H9 (cell line): ENCODE measurements at regions not wholly inside any gene's neighbourhood (a gene's known extent, or its start where the extent isn't known, plus 50 kb on each side); places are given as distances from the start of the nearest gene placed in this dataset.

Source experiments
- DNase-seq: peaks from one replicate; pipeline ENCODE4 v3.0.0-alpha.2; 2017
- H2AFZ ChIP-seq: one replicate; pipeline ENCODE4 v1.6.1; 2013; ENCODE audit warnings: mild to moderate bottlenecking, low read length, control low read depth, moderate library complexity
- H2AK5ac ChIP-seq: 2 replicates; pipeline ENCODE4 v1.6.1; 2013; ENCODE audit warnings: low read length, control low read depth, mixed read lengths; ENCODE audit not compliant: insufficient read length
- H2BK120ac ChIP-seq: one replicate; pipeline ENCODE4 v1.6.1; 2013; ENCODE audit warnings: low read depth, mild to moderate bottlenecking, low read length, control low read depth, inconsistent platforms; ENCODE audit not compliant: poor library complexity, severe bottlenecking
- H2BK12ac ChIP-seq: 2 replicates; pipeline ENCODE4 v1.6.1; 2013; ENCODE audit warnings: low read length, control low read depth, mixed read lengths, low read depth; ENCODE audit not compliant: insufficient read length
- H2BK15ac ChIP-seq: 2 replicates; pipeline ENCODE4 v1.6.1; 2013; ENCODE audit warnings: low read depth, low read length, control low read depth
- H2BK20ac ChIP-seq: one replicate; pipeline ENCODE4 v1.6.1; 2013; ENCODE audit warnings: low read depth, mild to moderate bottlenecking, low read length, control low read depth, inconsistent platforms; ENCODE audit not compliant: poor library complexity, severe bottlenecking
- H2BK5ac ChIP-seq: 2 replicates; pipeline ENCODE4 v1.6.1; 2013; ENCODE audit warnings: low read length, control low read depth, mixed read lengths; ENCODE audit not compliant: insufficient read length
- H3K14ac ChIP-seq: 2 replicates; pipeline ENCODE4 v1.6.1; 2013; ENCODE audit warnings: low read length, control low read depth; ENCODE audit not compliant: insufficient read depth
- H3K18ac ChIP-seq: 2 replicates; pipeline ENCODE4 v1.6.1; 2013; ENCODE audit warnings: low read depth, mild to moderate bottlenecking, mixed read lengths, low read length, control low read depth; ENCODE audit not compliant: insufficient read length
- H3K23ac ChIP-seq: 2 replicates; pipeline ENCODE4 v1.6.1; 2013; ENCODE audit warnings: low read length, control low read depth, mixed read lengths, low read depth; ENCODE audit not compliant: insufficient read length
- H3K23me2 ChIP-seq: 2 replicates; pipeline ENCODE4 v1.6.1; 2013; ENCODE audit warnings: low read depth, mild to moderate bottlenecking, mixed read lengths, low read length, control low read depth; ENCODE audit not compliant: insufficient read length, poor library complexity, severe bottlenecking
- H3K27ac ChIP-seq: 2 replicates; pipeline ENCODE4 v1.5.1; 2013; ENCODE audit warnings: low read length, control low read depth, mixed read lengths, low read depth; ENCODE audit not compliant: insufficient read length
- H3K27me3 ChIP-seq: 2 replicates; pipeline ENCODE4 v1.6.1; 2013; ENCODE audit warnings: low read length, control low read depth, inconsistent platforms; ENCODE audit not compliant: insufficient read depth
- H3K4ac ChIP-seq: 2 replicates; pipeline ENCODE4 v1.6.1; 2013; ENCODE audit warnings: low read depth, mild to moderate bottlenecking, control low read depth, inconsistent platforms, low read length, moderate library complexity
- H3K4me1 ChIP-seq: 2 replicates; pipeline ENCODE4 v1.6.1; 2013; ENCODE audit warnings: low read length, control low read depth, inconsistent platforms; ENCODE audit not compliant: insufficient read depth
- H3K4me2 ChIP-seq: 2 replicates; pipeline ENCODE4 v1.6.1; 2013; ENCODE audit warnings: low read length, control low read depth, mixed read lengths; ENCODE audit not compliant: insufficient read length, insufficient read depth
- H3K56ac ChIP-seq: 2 replicates; pipeline ENCODE4 v1.6.1; 2013; ENCODE audit warnings: low read depth, mild to moderate bottlenecking, mixed read lengths, low read length, control low read depth; ENCODE audit not compliant: insufficient read length
- H3K79me1 ChIP-seq: 2 replicates; pipeline ENCODE4 v1.6.1; 2013; ENCODE audit warnings: low read depth, mild to moderate bottlenecking, moderate library complexity, low read length, control low read depth, inconsistent platforms; ENCODE audit not compliant: insufficient read depth, poor library complexity, severe bottlenecking
- H3K79me2 ChIP-seq: 2 replicates; pipeline ENCODE4 v1.6.1; 2013; ENCODE audit warnings: low read length, control low read depth, inconsistent platforms; ENCODE audit not compliant: insufficient read depth
- H3K9ac ChIP-seq: 2 replicates; pipeline ENCODE4 v1.6.1; 2013; ENCODE audit warnings: low read length, control low read depth, mixed read lengths; ENCODE audit not compliant: insufficient read length; ENCODE audit errors: extremely low read depth
- H3K9me3 ChIP-seq: one replicate; pipeline ENCODE4 v1.6.1; 2013; ENCODE audit warnings: low read depth, low read length, inconsistent platforms; ENCODE audit not compliant: control insufficient read depth
- H3T11ph ChIP-seq: one replicate; pipeline ENCODE4 v1.6.1; 2013; ENCODE audit warnings: mild to moderate bottlenecking, low read length, control low read depth, inconsistent platforms
- H4K20me1 ChIP-seq: one replicate; pipeline ENCODE4 v1.6.1; 2013; ENCODE audit not compliant: control insufficient read depth, insufficient read length, insufficient read depth
- H4K5ac ChIP-seq: 2 replicates; pipeline ENCODE4 v1.6.1; 2013; ENCODE audit warnings: low read depth, mild to moderate bottlenecking, mixed read lengths, low read length, control low read depth; ENCODE audit not compliant: insufficient read length
- H4K8ac ChIP-seq: replicated peaks from 2 replicates; pipeline ENCODE4 v1.6.1; 2013; ENCODE audit warnings: low read length, control low read depth, mixed read lengths, low read depth; ENCODE audit not compliant: insufficient read length
- H4K91ac ChIP-seq: 2 replicates; pipeline ENCODE4 v1.6.1; 2013; ENCODE audit warnings: low read depth, mild to moderate bottlenecking, moderate library complexity, mixed read lengths, low read length, control low read depth; ENCODE audit not compliant: insufficient read length
- H3K27ac Mint-ChIP-seq, 3 experiments: 2 replicates in 2 of 3; 3 replicates in 1 of 3; pipeline ENCODE4 v1.8.0; 2020 to 2021; ENCODE audit warnings: mixed read lengths in 3 of 3, mild to moderate bottlenecking in 1 of 3, moderate library complexity in 1 of 3
- H3K27me3 Mint-ChIP-seq: 2 replicates; pipeline ENCODE4 v1.8.0; 2021; ENCODE audit warnings: low read depth, mild to moderate bottlenecking, moderate library complexity, mixed read lengths
- H3K36me3 Mint-ChIP-seq, 3 experiments: 2 replicates in 2 of 3; 3 replicates in 1 of 3; pipeline ENCODE4 v1.8.0; 2020 to 2021; ENCODE audit warnings: low read depth in 3 of 3, mixed read lengths in 3 of 3; ENCODE audit not compliant: insufficient read depth in 1 of 3
- H3K4me1 Mint-ChIP-seq, 2 experiments: 2 replicates each; pipeline ENCODE4 v1.8.0; 2020; ENCODE audit warnings: mixed read lengths in 2 of 2
- H3K4me3 Mint-ChIP-seq, 2 experiments: 2 replicates in 1 of 2; 3 replicates in 1 of 2; pipeline ENCODE4 v1.8.0; 2020 to 2021; ENCODE audit warnings: mild to moderate bottlenecking in 2 of 2, mixed read lengths in 2 of 2, moderate library complexity in 1 of 2
- H3K9me3 Mint-ChIP-seq, 2 experiments: 2 replicates in 1 of 2; 3 replicates in 1 of 2; pipeline ENCODE4 v1.8.0; 2020; ENCODE audit warnings: mild to moderate bottlenecking in 2 of 2, mixed read lengths in 2 of 2, moderate library complexity in 1 of 2
- CTCF ChIP-seq: fragments of 200-600 bp; sonication (generic); conservative IDR thresholded peaks from 3 replicates; pipeline ENCODE4 v1.8.0; 2021; ENCODE audit warnings: antibody characterized with exemption, mild to moderate bottlenecking
- WGBS: extraction: QIAGEN DNeasy Blood & Tissue Kit; methylation state at CpG from one replicate; pipeline ENCODE4 v1.1.7; 2013; ENCODE audit warnings: missing lambda C conversion rate, low lambda C conversion rate, mixed read lengths; ENCODE audit not compliant: insufficient read length; ENCODE audit errors: extremely low coverage; 5-methylcytosine and 5-hydroxymethylcytosine counted together

- no peak overlapping the region for H3K4me3 Mint-ChIP-seq
- Histone ChIP-seq H4K8ac (no peak overlapping the region), H3K4me1 (no peaks in the 10 kb centered on the region), H4K5ac (no peak overlapping the region), H3K4me2 (no peak overlapping the region), H2AK5ac (no peak overlapping the region), H4K91ac (no peak overlapping the region), H3K23ac (no peak overlapping the region), H2BK5ac (no peak overlapping the region), H3K56ac (no peak overlapping the region), H3K9me3 (no peaks in the 10 kb centered on the region), H3K79me1 (no peaks in the 10 kb centered on the region), H3K18ac (no peak overlapping the region), H3K79me2 (no peaks in the 10 kb centered on the region), H2BK120ac (no peak overlapping the region), H2AFZ (no peak overlapping the region), H4K20me1 (no peaks in the 10 kb centered on the region), H3K27ac (no peak overlapping the region), H3K23me2 (no peaks in the 10 kb centered on the region), H3T11ph (no peak overlapping the region), H2BK15ac (no peak overlapping the region), H3K4ac (no peak overlapping the region), H2BK12ac (no peak overlapping the region), H3K14ac (no peak overlapping the region), H3K9ac (no peak overlapping the region), H2BK20ac (no peak overlapping the region), H3K27me3 (no peaks in the 10 kb centered on the region)
- TF ChIP-seq CTCF: no peak
- no peak for DNase-seq
- no peaks in the 10 kb centered on the region; a peak in 1 of 7 replicates for H3K36me3 Mint-ChIP-seq
- no peaks in the 10 kb centered on the region for H3K4me1 Mint-ChIP-seq
- H3K27ac Mint-ChIP-seq: no peak overlapping the region; a peak in 1 of 7 replicates
- H3K9me3 Mint-ChIP-seq: no peaks in the 10 kb centered on the region
- WGBS: no CpG with 5 or more reads among the region's 19 CpGs
- peaks cover 2% of the 10 kb centered on the region; the same call in 1 of the 2 replicates for H3K27me3 Mint-ChIP-seq
Observed at GRCh38 chr2:239676716-239677452, 276.1 kb upstream of the HDAC4 start.
